ENCODE measurements at regions not wholly inside any gene's neighbourhood (a gene's known extent, or its start where the extent isn't known, plus 50 kb on each side); places are given as distances from the start of the nearest gene placed in this dataset.

- no peaks in the 10 kb centered on the region for H3K4me1 Mint-ChIP-seq
- no peak overlapping the region for H3K27ac Mint-ChIP-seq
- no peak overlapping the region for H3K4me3 Mint-ChIP-seq
- DNase-seq (ENCODE audit: low spot score in 2 of 2), result peak in 1 of 2 donors; percentile 37
- H3K36me3 Mint-ChIP-seq, result no peaks in the 10 kb centered on the region
- ATAC-seq, result no peak
- peaks cover 3% of the 10 kb centered on the region for H3K9me3 Mint-ChIP-seq
These were observed 66.6 kb upstream of the IGFBP3 start for GRCh38 chr7:45987521-45988290.

GRCh38 chr7:45986355-45987298, 65.6 kb upstream of the IGFBP3 start:
- Mint-ChIP-seq H3K4me3 (no peak overlapping the region), H3K9me3 (peaks cover 3% of the 10 kb centered on the region), H3K4me1 (no peaks in the 10 kb centered on the region), H3K27ac (no peak overlapping the region), H3K36me3 (no peaks in the 10 kb centered on the region)
- no peak for ATAC-seq
- DNase-seq (ENCODE audit: low spot score in 2 of 2), result peak in 1 of 2 donors; percentile 22

- Mint-ChIP-seq H3K4me1 (no peaks in the 10 kb centered on the region), H3K4me3 (no peak overlapping the region), H3K9me3 (peaks cover 3% of the 10 kb centered on the region), H3K36me3 (no peaks in the 10 kb centered on the region), H3K27ac (no peak overlapping the region)
- DNase-seq (ENCODE audit: low spot score in 2 of 2) (peak in 1 of 2 donors; percentile 12), ATAC-seq (peak; percentile 35)
These were observed 64.8 kb upstream of the IGFBP3 start for GRCh38 chr7:45985902-45986301.

GRCh38 chr7:45984386-45985295, 63.6 kb upstream of the IGFBP3 start:
- Mint-ChIP-seq H3K27ac (peak overlapping the region; percentile 18), H3K4me1 (no peaks in the 10 kb centered on the region), H3K9me3 (peaks cover 3% of the 10 kb centered on the region), H3K4me3 (no peak overlapping the region), H3K36me3 (no peaks in the 10 kb centered on the region)
- ATAC-seq, result no peak
- DNase-seq (ENCODE audit: low spot score in 2 of 2), result peak in 1 of 2 donors; percentile 20

- Mint-ChIP-seq H3K4me1 (no peaks in the 10 kb centered on the region), H3K27ac (no peak overlapping the region), H3K9me3 (peaks cover 3% of the 10 kb centered on the region), H3K4me3 (no peak overlapping the region), H3K36me3 (no peaks in the 10 kb centered on the region)
- no peak for ATAC-seq
- DNase-seq (ENCODE audit: low spot score in 2 of 2), result no peak
These were observed 62.7 kb upstream of the IGFBP3 start for GRCh38 chr7:45983720-45984255.

DNA sequence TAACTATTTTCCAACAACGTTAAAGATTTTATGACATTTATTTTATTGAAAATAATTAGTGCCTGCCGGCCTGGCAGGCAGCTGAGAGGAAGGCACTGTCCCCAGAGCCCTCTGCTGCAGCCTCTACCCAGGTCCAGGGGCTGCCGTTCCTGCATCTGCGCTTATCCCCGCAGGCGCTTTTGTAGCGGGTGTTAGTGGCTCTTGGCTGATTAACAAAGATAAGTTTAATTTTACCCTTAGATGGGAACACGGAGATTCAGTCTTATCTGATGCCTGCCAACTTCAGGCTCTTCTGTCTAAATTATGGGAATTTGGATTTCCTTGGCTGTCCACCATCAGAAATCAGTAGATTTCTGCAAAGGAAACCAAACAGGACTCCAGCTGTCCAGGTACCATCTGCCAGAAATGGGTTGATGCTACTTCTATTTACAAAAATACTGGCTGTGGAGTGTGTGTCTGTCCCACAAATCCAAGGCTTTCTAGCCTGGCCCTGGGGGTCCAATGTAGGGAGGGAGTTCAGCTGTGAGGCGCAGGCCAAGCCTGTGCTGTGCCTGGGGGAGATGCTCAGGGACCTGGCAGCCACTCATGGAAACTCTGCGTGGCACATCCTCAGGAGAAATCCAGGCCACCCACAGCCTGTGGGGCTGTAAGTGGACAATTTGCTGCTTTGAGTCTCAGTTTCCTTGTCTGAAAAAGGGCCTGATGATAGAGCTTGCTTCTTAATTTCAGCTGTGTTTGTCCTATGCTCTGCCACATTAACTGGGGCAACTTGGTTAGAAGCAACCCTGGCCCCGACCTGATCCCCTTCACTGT, 62.0 kb upstream of the IGFBP3 start:
- no peaks in the 10 kb centered on the region for H3K36me3 Mint-ChIP-seq
- no peak overlapping the region for H3K27ac Mint-ChIP-seq
- DNase-seq (ENCODE audit: low spot score in 2 of 2) (peak in 1 of 2 donors; percentile 28), ATAC-seq (no peak)
- peaks cover 5% of the 10 kb centered on the region for H3K4me1 Mint-ChIP-seq
- no peak overlapping the region for H3K4me3 Mint-ChIP-seq
- H3K9me3 Mint-ChIP-seq, result peaks cover 3% of the 10 kb centered on the region

GRCh38 chr7:45982132-45982531, 61.1 kb upstream of the IGFBP3 start:
- DNase-seq (ENCODE audit: low spot score in 2 of 2) (peak in 1 of 2 donors; percentile 13), ATAC-seq (no peak)
- Mint-ChIP-seq H3K9me3 (peaks cover 3% of the 10 kb centered on the region), H3K4me3 (no peak overlapping the region), H3K4me1 (peaks cover 8% of the 10 kb centered on the region), H3K27ac (no peak overlapping the region), H3K36me3 (no peaks in the 10 kb centered on the region)

- no peak overlapping the region for H3K4me3 Mint-ChIP-seq
- H3K9me3 Mint-ChIP-seq, result peaks cover 3% of the 10 kb centered on the region
- DNase-seq (ENCODE audit: low spot score in 2 of 2) (peak in 1 of 2 donors; percentile 10), ATAC-seq (no peak)
- peaks cover 9% of the 10 kb centered on the region for H3K4me1 Mint-ChIP-seq
- H3K27ac Mint-ChIP-seq, result no peak overlapping the region
- H3K36me3 Mint-ChIP-seq, result no peaks in the 10 kb centered on the region
These were observed 59.9 kb upstream of the IGFBP3 start for GRCh38 chr7:45980973-45981372.

DNA sequence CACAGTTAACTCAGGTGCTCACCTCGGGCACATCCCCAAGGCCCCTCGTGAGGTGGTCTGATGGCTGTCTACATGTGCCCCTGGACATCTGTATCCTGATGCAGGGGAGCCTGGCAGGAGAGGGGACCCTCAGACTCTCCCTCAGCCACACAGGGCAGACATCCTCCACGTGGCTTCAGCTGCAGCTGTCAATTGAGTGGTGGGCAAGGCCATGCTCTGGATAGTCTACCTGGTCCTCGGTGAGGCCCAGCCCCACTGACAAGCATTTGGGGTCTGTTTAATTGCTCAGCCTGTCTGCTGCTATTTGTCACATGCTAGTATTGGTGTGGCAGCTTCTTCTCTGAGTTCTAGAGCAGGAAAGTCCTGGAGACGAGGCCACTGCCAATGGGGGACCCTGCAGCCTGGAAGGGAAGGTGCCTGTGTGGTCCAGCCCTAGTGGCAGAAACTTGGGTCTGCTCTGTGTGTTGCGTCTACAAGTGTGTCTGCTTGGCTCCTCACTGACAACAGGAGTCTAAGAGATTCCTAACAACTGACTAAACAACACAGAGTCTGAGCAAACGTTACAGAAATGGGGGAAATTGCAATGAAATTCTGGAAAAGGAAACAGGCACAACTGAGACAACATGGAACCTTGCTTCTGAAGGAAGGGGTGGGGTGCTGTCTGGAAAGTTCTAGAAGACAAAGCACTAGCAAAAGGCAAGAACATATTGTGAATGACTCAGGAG, 59.3 kb upstream of the IGFBP3 start:
- ATAC-seq (no peak), DNase-seq (ENCODE audit: low spot score in 2 of 2) (no peak)
- peaks cover 3% of the 10 kb centered on the region for H3K9me3 Mint-ChIP-seq
- H3K4me1 Mint-ChIP-seq, result peaks cover 13% of the 10 kb centered on the region
- no peak overlapping the region for H3K4me3 Mint-ChIP-seq
- H3K27ac Mint-ChIP-seq, result no peak overlapping the region
- H3K36me3 Mint-ChIP-seq, result no peaks in the 10 kb centered on the region

DNA sequence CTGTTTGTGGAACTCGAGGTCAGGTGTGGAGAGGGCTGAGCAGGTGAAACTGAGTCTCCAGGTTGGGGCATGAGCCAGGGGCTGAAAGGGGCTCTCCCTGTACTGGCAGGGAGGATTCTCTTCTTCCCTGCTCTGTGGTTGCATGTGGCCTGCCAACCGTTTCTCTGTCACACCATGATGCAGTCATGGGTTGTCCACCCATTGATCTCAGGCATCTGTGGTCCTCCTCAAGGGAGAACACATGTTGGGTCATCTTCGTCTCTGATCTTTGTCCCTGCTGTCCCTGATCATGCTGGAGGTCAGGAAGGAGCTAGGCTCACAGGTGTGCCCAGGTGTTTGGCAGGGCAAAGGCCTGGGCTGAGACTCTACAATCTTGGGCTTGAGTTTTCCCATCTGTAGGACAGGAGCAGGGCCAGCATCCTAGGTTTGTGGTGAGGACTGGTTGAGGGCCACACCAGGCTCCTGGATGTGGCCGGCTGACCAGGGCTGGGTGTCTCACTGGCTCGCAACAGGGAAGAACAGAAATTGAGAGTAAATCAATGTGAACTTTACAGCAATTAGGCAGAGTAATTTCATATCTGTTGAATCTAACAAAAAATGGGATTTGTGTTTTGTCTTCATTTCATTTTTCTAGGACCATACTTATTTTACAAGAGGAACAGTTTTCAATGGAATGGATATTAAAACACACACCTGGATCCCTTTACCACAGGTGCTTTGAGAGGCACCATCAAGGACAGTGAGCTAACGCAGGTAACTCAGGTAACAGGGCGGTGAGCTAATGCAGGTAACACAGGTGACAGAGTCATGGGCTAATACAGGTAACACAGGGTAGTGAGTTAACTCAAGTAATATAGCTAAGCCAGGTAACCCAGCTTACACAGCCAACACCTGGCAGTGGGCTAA, 58.5 kb upstream of the IGFBP3 start:
- ATAC-seq (no peak), DNase-seq (ENCODE audit: low spot score in 2 of 2) (no peak)
- no peaks in the 10 kb centered on the region for H3K9me3 Mint-ChIP-seq
- no peaks in the 10 kb centered on the region for H3K36me3 Mint-ChIP-seq
- peaks cover 13% of the 10 kb centered on the region for H3K4me1 Mint-ChIP-seq
- peak overlapping the region; percentile 45 for H3K27ac Mint-ChIP-seq
- H3K4me3 Mint-ChIP-seq, result no peak overlapping the region

GRCh38 chr7:45978731-45979211, 57.7 kb upstream of the IGFBP3 start:
- Mint-ChIP-seq H3K27ac (peak overlapping the region; percentile 45), H3K9me3 (no peaks in the 10 kb centered on the region), H3K36me3 (no peaks in the 10 kb centered on the region), H3K4me3 (no peak overlapping the region), H3K4me1 (peaks cover 13% of the 10 kb centered on the region)
- no peak for ATAC-seq
- DNase-seq (ENCODE audit: low spot score in 2 of 2), result no peak

DNA sequence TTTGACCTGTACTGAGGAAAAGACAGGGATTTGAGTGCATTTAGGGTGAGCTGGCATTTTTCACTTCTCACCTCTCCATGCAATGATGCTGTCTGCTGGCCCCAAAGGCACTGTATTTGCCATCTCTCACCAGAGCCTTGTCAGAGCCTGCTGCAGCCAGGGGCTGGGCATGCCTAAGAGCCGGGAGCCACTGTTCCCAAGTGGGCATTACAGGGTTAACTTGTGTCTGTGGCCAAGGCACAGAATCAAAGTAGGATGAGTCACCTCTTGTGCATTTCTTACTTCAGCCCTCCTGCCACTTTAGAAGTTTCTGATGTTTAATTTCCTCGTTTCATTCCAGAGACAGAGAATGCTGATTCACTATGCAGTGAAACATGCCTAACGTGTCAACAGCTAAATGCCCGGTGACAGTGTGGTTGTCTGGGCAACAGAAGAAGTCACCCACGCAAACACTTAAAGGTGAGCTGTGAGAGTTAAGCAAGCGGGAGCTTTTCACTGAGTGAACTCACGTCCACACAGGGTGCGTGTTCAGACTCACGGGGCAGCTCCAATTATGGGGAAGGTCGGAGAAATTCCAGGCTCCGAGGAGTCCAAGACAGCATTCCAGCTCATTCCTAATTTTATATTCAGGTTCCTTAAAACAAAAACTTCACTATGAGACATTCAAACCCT, 57.1 kb upstream of the IGFBP3 start:
- H3K27ac Mint-ChIP-seq, result peak overlapping the region; percentile 45
- H3K9me3 Mint-ChIP-seq, result no peaks in the 10 kb centered on the region
- DNase-seq (ENCODE audit: low spot score in 2 of 2), result no peak
- no peak overlapping the region for H3K4me3 Mint-ChIP-seq
- H3K36me3 Mint-ChIP-seq, result no peaks in the 10 kb centered on the region
- ATAC-seq, result peak; percentile 84
- peaks cover 13% of the 10 kb centered on the region for H3K4me1 Mint-ChIP-seq
